ENCODE measurements at regions not wholly inside any gene's neighbourhood (a gene's known extent, or its start where the extent isn't known, plus 50 kb on each side); places are given as distances from the start of the nearest gene placed in this dataset.

GRCh38 chr2:183809404-183809803, 685.2 kb downstream of the NUP35 start:
- TF ChIP-seq TAF1 (IDR thresholded peaks at IDR 0.05; ENCODE audit: borderline replicate concordance, low read depth, low read length) (no peak), POLR2A (IDR thresholded peaks at IDR 0.05; ENCODE audit: low read depth, low read length) (no peak), POLR2AphosphoS5 (IDR thresholded peaks at IDR 0.05; ENCODE audit: low read depth, low read length) (no peak)
